ENCODE measurements at regions not wholly inside any gene's neighbourhood (a gene's known extent, or its start where the extent isn't known, plus 50 kb on each side); places are given as distances from the start of the nearest gene placed in this dataset.

- TF ChIP-seq CTCF (IDR thresholded peaks at IDR 0.05; ENCODE audit: low read depth, low read length) = no peak
- Histone ChIP-seq H3K27ac (no peak overlapping the region), H3K9me3 (ENCODE audit: severe bottlenecking) (no peaks in the 10 kb centered on the region), H3K36me3 (no peaks in the 10 kb centered on the region), H3K27me3 (ENCODE audit: insufficient read depth, low read depth, severe bottlenecking) (no peaks in the 10 kb centered on the region), H3K4me3 (ENCODE audit: low read depth, low read length) (no peak overlapping the region)
- DNase-seq = no peak
Observed at GRCh38 chr4:148778980-148779675, 336.9 kb upstream of the NR3C2 start.

- Histone ChIP-seq H3K9me3 (ENCODE audit: severe bottlenecking) (no peaks in the 10 kb centered on the region), H3K36me3 (no peaks in the 10 kb centered on the region), H3K27me3 (ENCODE audit: insufficient read depth, low read depth, severe bottlenecking) (no peaks in the 10 kb centered on the region), H3K4me3 (ENCODE audit: low read depth, low read length) (no peak overlapping the region), H3K27ac (no peak overlapping the region)
- DNase-seq = no peak
- no peak for TF ChIP-seq CTCF (IDR thresholded peaks at IDR 0.05; ENCODE audit: low read depth, low read length)
Observed at GRCh38 chr4:148776941-148777340, 334.7 kb upstream of the NR3C2 start.

GRCh38 chr4:148774134-148774533, 331.9 kb upstream of the NR3C2 start:
- no peak for DNase-seq
- no peak overlapping the region for H3K4me3 ChIP-seq (ENCODE audit: low read depth, low read length)
- TF ChIP-seq CTCF (IDR thresholded peaks at IDR 0.05; ENCODE audit: low read depth, low read length) = no peak

GRCh38 chr4:148773313-148773712, 331.1 kb upstream of the NR3C2 start:
- Histone ChIP-seq H3K4me3 (ENCODE audit: low read depth, low read length) (no peak overlapping the region), H3K27ac (no peak overlapping the region), H3K9me3 (ENCODE audit: severe bottlenecking) (no peaks in the 10 kb centered on the region), H3K27me3 (ENCODE audit: insufficient read depth, low read depth, severe bottlenecking) (no peaks in the 10 kb centered on the region), H3K36me3 (no peaks in the 10 kb centered on the region)
- no peak for TF ChIP-seq CTCF (IDR thresholded peaks at IDR 0.05; ENCODE audit: low read depth, low read length)
- no peak for DNase-seq

More at GRCh38 chr4:148774134-148774533, 331.9 kb upstream of the NR3C2 start:
- Histone ChIP-seq H3K9me3 (ENCODE audit: severe bottlenecking) (no peaks in the 10 kb centered on the region), H3K27me3 (ENCODE audit: insufficient read depth, low read depth, severe bottlenecking) (no peaks in the 10 kb centered on the region), H3K36me3 (no peaks in the 10 kb centered on the region), H3K27ac (no peak overlapping the region)

GRCh38 chr4:148770848-148771247, 328.6 kb upstream of the NR3C2 start:
- no peak overlapping the region for H3K27ac ChIP-seq
- H3K36me3 ChIP-seq = no peaks in the 10 kb centered on the region
- H3K27me3 ChIP-seq (ENCODE audit: insufficient read depth, low read depth, severe bottlenecking) = no peaks in the 10 kb centered on the region
- H3K4me3 ChIP-seq (ENCODE audit: low read depth, low read length) = no peak overlapping the region
- DNase-seq = no peak
- TF ChIP-seq CTCF (IDR thresholded peaks at IDR 0.05; ENCODE audit: low read depth, low read length) = no peak
- no peaks in the 10 kb centered on the region for H3K9me3 ChIP-seq (ENCODE audit: severe bottlenecking)

GRCh38 chr4:148770377-148770776, 328.2 kb upstream of the NR3C2 start:
- Histone ChIP-seq H3K4me3 (ENCODE audit: low read depth, low read length) (no peak overlapping the region), H3K27ac (no peak overlapping the region), H3K36me3 (no peaks in the 10 kb centered on the region), H3K9me3 (ENCODE audit: severe bottlenecking) (no peaks in the 10 kb centered on the region), H3K27me3 (ENCODE audit: insufficient read depth, low read depth, severe bottlenecking) (no peaks in the 10 kb centered on the region)
- no peak for DNase-seq
- 0 out of 2 replicates have a peak, but pooled peaks have one; percentile 9 for TF ChIP-seq CTCF (IDR thresholded peaks at IDR 0.05; ENCODE audit: low read depth, low read length)

All from WERI-Rb-1 (cell line).